ENCODE measurements at regions not wholly inside any gene's neighbourhood (a gene's known extent, or its start where the extent isn't known, plus 50 kb on each side); places are given as distances from the start of the nearest gene placed in this dataset.

DNA sequence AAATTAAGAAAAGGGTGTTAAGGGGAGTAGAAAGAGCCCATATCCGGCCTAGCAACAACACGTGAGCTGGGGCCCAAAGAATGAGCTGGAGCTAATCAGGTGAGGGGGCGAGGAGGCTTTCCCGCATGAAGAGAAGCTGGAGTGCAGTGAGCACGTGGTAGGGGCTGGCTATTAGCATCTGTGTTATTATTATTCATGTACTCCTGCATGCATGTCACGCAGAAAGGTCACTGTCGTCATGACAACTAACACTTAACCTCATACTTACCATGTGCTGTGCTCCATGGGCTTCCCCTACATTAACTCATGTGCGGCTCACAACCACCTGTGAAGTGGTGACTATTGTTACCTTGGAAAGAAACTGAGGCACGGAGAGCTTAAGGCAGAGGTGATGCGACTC lies 227.6 kb upstream of the UBL3 start:
- TF ChIP-seq POLR2A (IDR thresholded peaks at IDR 0.05; ENCODE audit: low read depth, low read length): no peak
- TF ChIP-seq, protein P1, sequence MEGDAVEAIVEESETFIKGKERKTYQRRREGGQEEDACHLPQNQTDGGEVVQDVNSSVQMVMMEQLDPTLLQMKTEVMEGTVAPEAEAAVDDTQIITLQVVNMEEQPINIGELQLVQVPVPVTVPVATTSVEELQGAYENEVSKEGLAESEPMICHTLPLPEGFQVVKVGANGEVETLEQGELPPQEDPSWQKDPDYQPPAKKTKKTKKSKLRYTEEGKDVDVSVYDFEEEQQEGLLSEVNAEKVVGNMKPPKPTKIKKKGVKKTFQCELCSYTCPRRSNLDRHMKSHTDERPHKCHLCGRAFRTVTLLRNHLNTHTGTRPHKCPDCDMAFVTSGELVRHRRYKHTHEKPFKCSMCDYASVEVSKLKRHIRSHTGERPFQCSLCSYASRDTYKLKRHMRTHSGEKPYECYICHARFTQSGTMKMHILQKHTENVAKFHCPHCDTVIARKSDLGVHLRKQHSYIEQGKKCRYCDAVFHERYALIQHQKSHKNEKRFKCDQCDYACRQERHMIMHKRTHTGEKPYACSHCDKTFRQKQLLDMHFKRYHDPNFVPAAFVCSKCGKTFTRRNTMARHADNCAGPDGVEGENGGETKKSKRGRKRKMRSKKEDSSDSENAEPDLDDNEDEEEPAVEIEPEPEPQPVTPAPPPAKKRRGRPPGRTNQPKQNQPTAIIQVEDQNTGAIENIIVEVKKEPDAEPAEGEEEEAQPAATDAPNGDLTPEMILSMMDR (IDR thresholded peaks at IDR 0.05; ENCODE audit: extremely low read depth in 1 of 2, insufficient read depth in 1 of 2, low read depth in 1 of 2, low read length in 2 of 2): no peak
